Progenitor cell of endocrine pancreas (in vitro differentiated cells): ENCODE measurements at regions not wholly inside any gene's neighbourhood (a gene's known extent, or its start where the extent isn't known, plus 50 kb on each side); places are given as distances from the start of the nearest gene placed in this dataset.

Experiments used
- DNase-seq: peaks from one replicate; pipeline ENCODE4 v3.0.0; 2021; ENCODE audit warnings: low spot score; ENCODE audit not compliant: unreplicated experiment
- H3K27ac Mint-ChIP-seq: 2 replicates; pipeline ENCODE4 v1.8.0; 2021; ENCODE audit warnings: mild to moderate bottlenecking, moderate library complexity, mixed read lengths
- H3K27me3 Mint-ChIP-seq: 2 replicates; pipeline ENCODE4 v1.8.0; 2021; ENCODE audit warnings: mixed read lengths
- H3K36me3 Mint-ChIP-seq: 2 replicates; pipeline ENCODE4 v1.8.0; 2022; ENCODE audit warnings: mixed read lengths; ENCODE audit not compliant: insufficient read depth
- H3K4me1 Mint-ChIP-seq: 2 replicates; pipeline ENCODE4 v1.8.0; 2021; ENCODE audit warnings: low read depth, mixed read lengths
- H3K4me3 Mint-ChIP-seq: 2 replicates; pipeline ENCODE4 v1.8.0; 2021; ENCODE audit warnings: low read depth, mild to moderate bottlenecking, moderate library complexity, mixed read lengths
- H3K9me3 Mint-ChIP-seq: 2 replicates; pipeline ENCODE4 v1.8.0; 2021; ENCODE audit warnings: low read depth, mixed read lengths
- CTCF ChIP-seq: fragments of 200-600 bp; sonication (generic); IDR thresholded peaks from one replicate; pipeline ENCODE4 v1.5.0; 2021; ENCODE audit warnings: antibody characterized with exemption, mild to moderate bottlenecking; ENCODE audit not compliant: unreplicated experiment

GRCh38 chr16:5314377-5314776, 216.8 kb upstream of the EEF2KMT start:
- Mint-ChIP-seq H3K9me3 (no peaks in the 10 kb centered on the region), H3K4me3 (no peak overlapping the region), H3K36me3 (no peaks in the 10 kb centered on the region), H3K27ac (no peak overlapping the region), H3K27me3 (no peaks in the 10 kb centered on the region), H3K4me1 (peaks cover 2% of the 10 kb centered on the region)
- no peak for DNase-seq
- no peak for TF ChIP-seq CTCF

GRCh38 chr16:5309946-5310611, 212.5 kb upstream of the EEF2KMT start:
- H3K4me3 Mint-ChIP-seq: no peak overlapping the region
- no peaks in the 10 kb centered on the region for H3K27me3 Mint-ChIP-seq
- no peak overlapping the region for H3K27ac Mint-ChIP-seq
- DNase-seq: no peak
- no peak for TF ChIP-seq CTCF
- no peaks in the 10 kb centered on the region for H3K36me3 Mint-ChIP-seq
- H3K4me1 Mint-ChIP-seq: peaks cover 2% of the 10 kb centered on the region
- H3K9me3 Mint-ChIP-seq: no peaks in the 10 kb centered on the region

- peaks cover 10% of the 10 kb centered on the region for H3K9me3 Mint-ChIP-seq
- peaks cover 2% of the 10 kb centered on the region for H3K4me1 Mint-ChIP-seq
- no peak for TF ChIP-seq CTCF
- no peaks in the 10 kb centered on the region for H3K27me3 Mint-ChIP-seq
- H3K27ac Mint-ChIP-seq: no peak overlapping the region
- no peak for DNase-seq
- H3K36me3 Mint-ChIP-seq: no peaks in the 10 kb centered on the region
- no peak overlapping the region for H3K4me3 Mint-ChIP-seq
Measured at GRCh38 chr16:5305023-5305422, 207.4 kb upstream of the EEF2KMT start.

- H3K27me3 Mint-ChIP-seq: no peaks in the 10 kb centered on the region
- peaks cover 10% of the 10 kb centered on the region for H3K9me3 Mint-ChIP-seq
- H3K36me3 Mint-ChIP-seq: no peaks in the 10 kb centered on the region
- no peak overlapping the region for H3K4me3 Mint-ChIP-seq
- H3K27ac Mint-ChIP-seq: no peak overlapping the region
- H3K4me1 Mint-ChIP-seq: no peaks in the 10 kb centered on the region
- TF ChIP-seq CTCF: no peak
- no peak for DNase-seq
Measured at GRCh38 chr16:5302372-5303114, 204.9 kb upstream of the EEF2KMT start.

- H3K9me3 Mint-ChIP-seq: peaks cover 10% of the 10 kb centered on the region
- TF ChIP-seq CTCF: no peak
- H3K36me3 Mint-ChIP-seq: no peaks in the 10 kb centered on the region
- H3K27me3 Mint-ChIP-seq: no peaks in the 10 kb centered on the region
- H3K4me3 Mint-ChIP-seq: no peak overlapping the region
- no peaks in the 10 kb centered on the region for H3K4me1 Mint-ChIP-seq
- no peak overlapping the region for H3K27ac Mint-ChIP-seq
- no peak for DNase-seq
Measured at GRCh38 chr16:5298202-5298601, 200.6 kb upstream of the EEF2KMT start.
